Neural progenitor cell (in vitro differentiated cells): ENCODE measurements at regions not wholly inside any gene's neighbourhood (a gene's known extent, or its start where the extent isn't known, plus 50 kb on each side); places are given as distances from the start of the nearest gene placed in this dataset.

Experiments
- CTCF ChIP-seq: fragments of 200-600 bp; sonication (generic); IDR thresholded peaks from 2 replicates; pipeline ENCODE4 v1.5.1; 2017; ENCODE audit warnings: antibody characterized with exemption, mild to moderate bottlenecking
- EZH2 ChIP-seq: fragments of 200-600 bp; sonication (generic); IDR thresholded peaks from 2 replicates; pipeline ENCODE4 v1.6.1; 2017; ENCODE audit warnings: antibody characterized with exemption, mild to moderate bottlenecking, moderate library complexity

GRCh38 chr16:20202747-20203146 lies 124.6 kb downstream of the GP2 start:
- no peak for TF ChIP-seq CTCF
- TF ChIP-seq EZH2, result no peak
